Suppressor macrophage treated with lipopolysaccharide for 1 hour (primary cell): ENCODE measurements at regions not wholly inside any gene's neighbourhood (a gene's known extent, or its start where the extent isn't known, plus 50 kb on each side); places are given as distances from the start of the nearest gene placed in this dataset.
A peak's percentile ranks its signal among the peaks of the same experiment; 100 is the strongest.

Experiments used
- DNase-seq, 3 donors: peaks; one replicate each; pipeline ENCODE4 v3.0.0-alpha.2; 2020 to 2022

DNA sequence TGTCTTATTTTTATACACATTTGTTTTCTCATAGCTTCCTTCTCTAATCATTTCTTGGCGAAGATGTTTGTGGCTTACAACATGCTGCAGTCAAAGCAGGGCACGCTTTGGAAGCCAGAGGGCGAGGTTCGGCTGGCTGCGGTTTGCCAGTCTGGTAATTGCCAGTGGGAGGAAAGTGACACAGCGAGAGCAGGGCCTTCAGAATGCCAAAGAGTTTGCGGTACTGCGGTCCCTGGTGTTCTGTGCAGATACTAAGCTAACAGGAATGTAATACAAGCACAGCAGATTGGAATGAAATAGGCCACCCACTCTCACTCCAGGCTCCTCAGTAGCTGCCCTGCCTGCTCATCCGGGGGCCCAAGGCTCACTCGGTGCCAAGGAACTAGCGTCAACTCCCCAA, 58.7 kb upstream of the TGM3 start:
- peak in 1 of 3 donors; percentile 20 for DNase-seq

DNA sequence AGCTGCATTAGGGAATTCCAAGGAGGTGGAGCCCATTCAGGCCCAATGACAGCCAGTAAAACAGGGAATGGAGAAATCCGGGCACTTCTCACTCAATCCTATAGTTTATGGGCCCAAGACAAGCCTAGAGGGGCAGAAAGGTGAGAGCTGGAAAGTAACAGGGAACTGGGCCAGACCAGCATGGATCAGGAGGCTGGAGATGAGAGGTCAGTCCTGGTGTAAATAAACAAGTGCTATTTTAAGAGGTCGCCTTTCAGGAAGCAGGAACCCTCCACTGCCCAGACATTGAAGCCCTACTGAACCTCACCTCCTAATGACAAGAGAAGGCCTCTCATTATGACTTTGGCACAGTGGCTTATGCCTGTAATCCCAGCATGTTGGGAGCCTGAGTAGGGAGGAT, 57.2 kb upstream of the TGM3 start:
- no peak for DNase-seq

- no peak for DNase-seq
Measured at GRCh38 chr20:2240835-2241234, 55.0 kb upstream of the TGM3 start.

- no peak for DNase-seq
Measured at GRCh38 chr20:2242678-2243077, 53.1 kb upstream of the TGM3 start.

DNA sequence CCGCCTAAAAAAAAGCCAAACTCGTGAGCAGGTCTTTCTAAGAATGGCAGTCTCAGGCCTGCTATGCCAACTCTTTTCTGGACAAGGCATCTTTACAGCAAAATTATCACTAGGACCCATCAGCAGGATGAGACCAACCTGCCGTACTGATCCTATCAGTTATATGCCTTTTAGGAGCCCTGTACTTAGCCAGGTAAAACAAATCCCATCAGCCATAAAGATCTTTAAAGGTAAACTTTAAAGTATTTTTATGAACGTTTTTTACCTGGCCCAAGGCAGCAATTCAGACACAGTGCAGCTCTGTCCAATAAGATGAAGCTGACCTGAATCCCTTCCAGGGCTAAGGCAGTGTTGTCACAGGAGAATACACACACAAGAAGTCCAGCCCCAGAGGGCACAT, 51.3 kb upstream of the TGM3 start:
- DNase-seq: no peak

DNA sequence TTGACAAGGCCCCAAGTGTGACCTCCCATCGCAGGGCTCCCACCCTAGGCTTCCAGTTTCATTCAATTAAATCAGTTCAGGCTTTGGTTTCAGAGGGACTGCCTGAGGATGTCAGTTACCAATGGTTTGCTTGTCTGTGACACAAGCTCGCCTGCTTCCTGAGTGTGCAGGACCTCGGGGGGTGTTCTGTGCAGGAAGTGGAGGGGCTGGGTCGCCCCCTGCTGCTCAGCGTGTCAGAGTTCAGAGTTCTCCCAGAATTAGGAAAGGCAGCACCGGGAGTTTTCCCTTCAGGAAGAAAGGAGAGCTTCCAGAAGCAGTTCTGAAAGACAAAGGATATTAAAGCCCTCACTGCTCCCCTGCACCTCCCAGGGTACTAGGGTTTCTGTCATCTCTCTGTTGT, 50.8 kb upstream of the TGM3 start:
- no peak for DNase-seq

- DNase-seq: no peak
Measured at GRCh38 chr20:2245637-2246036, 50.2 kb upstream of the TGM3 start.
